ENCODE measurements at regions not wholly inside any gene's neighbourhood (a gene's known extent, or its start where the extent isn't known, plus 50 kb on each side); places are given as distances from the start of the nearest gene placed in this dataset.
"Not testable (repeated sequence)": the region's sequence is repeated elsewhere in the genome, so short reads cannot be mapped to it uniquely, and the experiment has no call there.

GRCh38 chr11:109521571-109522086 lies 99.6 kb downstream of the C11orf87 start:
- no peaks in the 10 kb centered on the region for H3K27me3 Mint-ChIP-seq
- DNase-seq = no peak
- H3K4me1 Mint-ChIP-seq (ENCODE audit: low read depth in 2 of 2) = no peaks in the 10 kb centered on the region
- H3K27ac Mint-ChIP-seq = no peak overlapping the region
- H3K9me3 Mint-ChIP-seq = peaks cover 7 to 19% of the 10 kb centered on the region in 2 donors
- no peak overlapping the region for H3K4me3 Mint-ChIP-seq
- ATAC-seq (replicated peaks) = no peak
- no peaks in the 10 kb centered on the region for H3K36me3 Mint-ChIP-seq (ENCODE audit: insufficient read depth)

GRCh38 chr11:109522116-109522755 lies 100.2 kb downstream of the C11orf87 start:
- H3K36me3 Mint-ChIP-seq (ENCODE audit: insufficient read depth) = no peaks in the 10 kb centered on the region

GRCh38 chr11:109525636-109526035 lies 103.6 kb downstream of the C11orf87 start:
- ATAC-seq (replicated peaks); H3K4me1 Mint-ChIP-seq (ENCODE audit: low read depth in 2 of 2); DNase-seq; H3K27ac Mint-ChIP-seq; H3K36me3 Mint-ChIP-seq (ENCODE audit: insufficient read depth); H3K27me3 Mint-ChIP-seq; H3K4me3 Mint-ChIP-seq: not testable (repeated sequence)
- peaks cover 4 to 19% of the 10 kb centered on the region in 2 donors for H3K9me3 Mint-ChIP-seq

More at GRCh38 chr11:109522116-109522755, 100.2 kb downstream of the C11orf87 start:
- H3K4me3 Mint-ChIP-seq = no peak overlapping the region
- DNase-seq (no peak), ATAC-seq (replicated peaks) (no peak)
- no peak overlapping the region for H3K27ac Mint-ChIP-seq
- peaks cover 7 to 19% of the 10 kb centered on the region in 2 donors for H3K9me3 Mint-ChIP-seq
- H3K4me1 Mint-ChIP-seq (ENCODE audit: low read depth in 2 of 2) = no peaks in the 10 kb centered on the region
- H3K27me3 Mint-ChIP-seq = no peaks in the 10 kb centered on the region

GRCh38 chr11:109526061-109526460 lies 104.1 kb downstream of the C11orf87 start:
- no peak overlapping the region for H3K4me3 Mint-ChIP-seq
- ATAC-seq (replicated peaks) = no peak
- H3K4me1 Mint-ChIP-seq (ENCODE audit: low read depth in 2 of 2) = no peaks in the 10 kb centered on the region
- no peaks in the 10 kb centered on the region for H3K36me3 Mint-ChIP-seq (ENCODE audit: insufficient read depth)
- DNase-seq = no peak
- no peaks in the 10 kb centered on the region for H3K27me3 Mint-ChIP-seq
- peaks cover 4 to 19% of the 10 kb centered on the region in 2 donors for H3K9me3 Mint-ChIP-seq
- H3K27ac Mint-ChIP-seq = no peak overlapping the region

GRCh38 chr11:109526931-109527330 lies 104.9 kb downstream of the C11orf87 start:
- Mint-ChIP-seq H3K27me3 (no peaks in the 10 kb centered on the region), H3K36me3 (ENCODE audit: insufficient read depth) (no peaks in the 10 kb centered on the region), H3K9me3 (peaks cover 4 to 19% of the 10 kb centered on the region in 2 donors), H3K4me3 (no peak overlapping the region), H3K27ac (no peak overlapping the region), H3K4me1 (ENCODE audit: low read depth in 2 of 2) (no peaks in the 10 kb centered on the region)
- ATAC-seq (replicated peaks) = no peak
- DNase-seq = no peak

- no peak for DNase-seq
- Mint-ChIP-seq H3K4me1 (ENCODE audit: low read depth in 2 of 2) (no peaks in the 10 kb centered on the region), H3K9me3 (peaks cover 2 to 14% of the 10 kb centered on the region in 2 donors), H3K4me3 (no peak overlapping the region), H3K27ac (no peak overlapping the region), H3K27me3 (no peaks in the 10 kb centered on the region), H3K36me3 (ENCODE audit: insufficient read depth) (no peaks in the 10 kb centered on the region)
- no peak for ATAC-seq (replicated peaks)
These were observed 105.5 kb downstream of the C11orf87 start for GRCh38 chr11:109527496-109527895.

- no peaks in the 10 kb centered on the region for H3K4me1 Mint-ChIP-seq (ENCODE audit: low read depth in 2 of 2)
- H3K4me3 Mint-ChIP-seq = no peak overlapping the region
- no peaks in the 10 kb centered on the region for H3K36me3 Mint-ChIP-seq (ENCODE audit: insufficient read depth)
- H3K27ac Mint-ChIP-seq = no peak overlapping the region
- no peaks in the 10 kb centered on the region for H3K9me3 Mint-ChIP-seq
- DNase-seq (no peak), ATAC-seq (replicated peaks) (no peak)
- no peaks in the 10 kb centered on the region for H3K27me3 Mint-ChIP-seq
These were observed 125.5 kb downstream of the C11orf87 start for GRCh38 chr11:109547356-109548027.

GRCh38 chr11:109552376-109552775 lies 130.4 kb downstream of the C11orf87 start:
- H3K27ac Mint-ChIP-seq = no peak overlapping the region

GRCh38 chr11:109553284-109553683 lies 131.3 kb downstream of the C11orf87 start:
- H3K4me3 Mint-ChIP-seq = no peak overlapping the region
- DNase-seq = no peak
- no peak overlapping the region for H3K27ac Mint-ChIP-seq
- no peaks in the 10 kb centered on the region for H3K27me3 Mint-ChIP-seq
- no peaks in the 10 kb centered on the region for H3K36me3 Mint-ChIP-seq (ENCODE audit: insufficient read depth)
- H3K4me1 Mint-ChIP-seq (ENCODE audit: low read depth in 2 of 2) = no peaks in the 10 kb centered on the region
- peaks cover 0 to 1% of the 10 kb centered on the region in 2 donors for H3K9me3 Mint-ChIP-seq
- no peak for ATAC-seq (replicated peaks)

More at GRCh38 chr11:109552376-109552775, 130.4 kb downstream of the C11orf87 start:
- ATAC-seq (replicated peaks) = no peak
- H3K4me3 Mint-ChIP-seq = no peak overlapping the region
- H3K27me3 Mint-ChIP-seq = no peaks in the 10 kb centered on the region
- H3K4me1 Mint-ChIP-seq (ENCODE audit: low read depth in 2 of 2) = no peaks in the 10 kb centered on the region
- no peak for DNase-seq
- no peaks in the 10 kb centered on the region for H3K9me3 Mint-ChIP-seq
- H3K36me3 Mint-ChIP-seq (ENCODE audit: insufficient read depth) = no peaks in the 10 kb centered on the region

GRCh38 chr11:109554951-109555350 lies 133.0 kb downstream of the C11orf87 start:
- no peak for DNase-seq
- ATAC-seq (replicated peaks) = no peak
- Mint-ChIP-seq H3K27ac (no peak overlapping the region), H3K4me3 (no peak overlapping the region), H3K36me3 (ENCODE audit: insufficient read depth) (no peaks in the 10 kb centered on the region), H3K27me3 (no peaks in the 10 kb centered on the region), H3K9me3 (peaks cover 0 to 3% of the 10 kb centered on the region in 2 donors), H3K4me1 (ENCODE audit: low read depth in 2 of 2) (no peaks in the 10 kb centered on the region)

GRCh38 chr11:109564241-109564640 lies 142.3 kb downstream of the C11orf87 start:
- H3K27me3 Mint-ChIP-seq = no peaks in the 10 kb centered on the region
- no peak overlapping the region for H3K27ac Mint-ChIP-seq

GRCh38 chr11:109582470-109582869 lies 160.5 kb downstream of the C11orf87 start:
- ATAC-seq (replicated peaks) (no peak), DNase-seq (no peak)
- H3K27me3 Mint-ChIP-seq = no peaks in the 10 kb centered on the region
- H3K4me1 Mint-ChIP-seq (ENCODE audit: low read depth in 2 of 2) = no peaks in the 10 kb centered on the region
- H3K4me3 Mint-ChIP-seq = no peak overlapping the region
- no peaks in the 10 kb centered on the region for H3K36me3 Mint-ChIP-seq (ENCODE audit: insufficient read depth)
- peaks cover 0 to 15% of the 10 kb centered on the region in 2 donors for H3K9me3 Mint-ChIP-seq
- H3K27ac Mint-ChIP-seq = no peak overlapping the region

More at GRCh38 chr11:109564241-109564640, 142.3 kb downstream of the C11orf87 start:
- Mint-ChIP-seq H3K36me3 (ENCODE audit: insufficient read depth) (no peaks in the 10 kb centered on the region), H3K4me3 (no peak overlapping the region), H3K9me3 (peaks cover 0 to 11% of the 10 kb centered on the region in 2 donors), H3K4me1 (ENCODE audit: low read depth in 2 of 2) (no peaks in the 10 kb centered on the region)
- no peak for DNase-seq
- ATAC-seq (replicated peaks) = no peak

- Mint-ChIP-seq H3K4me1 (ENCODE audit: low read depth in 2 of 2) (no peaks in the 10 kb centered on the region), H3K27ac (no peak overlapping the region), H3K36me3 (ENCODE audit: insufficient read depth) (no peaks in the 10 kb centered on the region), H3K4me3 (no peak overlapping the region), H3K9me3 (peaks cover 4 to 15% of the 10 kb centered on the region in 2 donors), H3K27me3 (no peaks in the 10 kb centered on the region)
- ATAC-seq (replicated peaks) (no peak), DNase-seq (no peak)
These were observed 162.3 kb downstream of the C11orf87 start for GRCh38 chr11:109584001-109584972.
